IMR-90 (cell line): ENCODE measurements at regions not wholly inside any gene's neighbourhood (a gene's known extent, or its start where the extent isn't known, plus 50 kb on each side); places are given as distances from the start of the nearest gene placed in this dataset.

ENCODE experiments used
- CTCF ChIP-seq: conservative IDR thresholded peaks from 2 replicates; pipeline ENCODE4 v1.5.1; 2012; ENCODE audit warnings: mild to moderate bottlenecking, low read depth, low read length, improper control_type of control experiment
- ELK1 ChIP-seq: fragments of 150-350 bp; IDR thresholded peaks from 2 replicates; pipeline ENCODE4 v1.6.1; 2016; ENCODE audit warnings: low read depth, mild to moderate bottlenecking, low read length, moderate library complexity, borderline replicate concordance
- MAFK ChIP-seq: IDR thresholded peaks from 2 replicates; pipeline ENCODE4 v1.6.1; 2012; ENCODE audit warnings: low read depth, low read length, improper control_type of control experiment
- MXI1 ChIP-seq: IDR thresholded peaks from 2 replicates; pipeline ENCODE4 v1.6.1; 2012; ENCODE audit warnings: low read depth, mild to moderate bottlenecking, low read length, moderate library complexity, borderline replicate concordance
- POLR2A ChIP-seq: IDR thresholded peaks from 2 replicates; pipeline ENCODE4 v1.6.1; 2012; ENCODE audit warnings: mild to moderate bottlenecking, low read depth, low read length

- TF ChIP-seq CTCF (no peak), MXI1 (no peak), POLR2A (no peak), ELK1 (no peak), MAFK (no peak)
Measured at GRCh38 chr6:150537491-150537890, 62.2 kb upstream of the PLEKHG1 start.
